ENCODE measurements at regions not wholly inside any gene's neighbourhood (a gene's known extent, or its start where the extent isn't known, plus 50 kb on each side); places are given as distances from the start of the nearest gene placed in this dataset.

DNA sequence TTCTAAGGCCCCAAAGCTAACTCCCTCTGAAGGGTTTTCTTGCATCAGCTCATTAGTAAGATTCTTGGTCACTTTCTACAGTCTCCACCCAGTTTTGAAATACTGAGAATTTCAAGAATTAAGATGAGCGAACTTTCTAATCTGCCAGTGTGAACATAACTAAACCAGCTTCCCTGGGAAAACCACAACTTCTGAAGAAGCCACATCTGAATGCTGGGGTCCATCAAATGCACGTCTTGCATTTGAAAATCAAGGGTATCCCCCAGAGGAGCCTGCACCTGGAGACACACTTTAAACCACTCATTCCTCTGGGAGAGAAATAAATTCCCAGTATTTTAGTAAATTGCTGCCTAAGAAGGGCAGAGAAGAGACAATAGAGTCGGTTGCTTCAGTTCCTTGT is 292.1 kb upstream of the CDH4 start:
- no peak for TF ChIP-seq CTCF (conservative IDR thresholded peaks at IDR 0.05; ENCODE audit: low read depth, low read length)
- TF ChIP-seq EZH2phosphoT487 (IDR thresholded peaks at IDR 0.05; ENCODE audit: borderline replicate concordance, low read length), result no peak
